ENCODE measurements at regions not wholly inside any gene's neighbourhood (a gene's known extent, or its start where the extent isn't known, plus 50 kb on each side); places are given as distances from the start of the nearest gene placed in this dataset.

DNA sequence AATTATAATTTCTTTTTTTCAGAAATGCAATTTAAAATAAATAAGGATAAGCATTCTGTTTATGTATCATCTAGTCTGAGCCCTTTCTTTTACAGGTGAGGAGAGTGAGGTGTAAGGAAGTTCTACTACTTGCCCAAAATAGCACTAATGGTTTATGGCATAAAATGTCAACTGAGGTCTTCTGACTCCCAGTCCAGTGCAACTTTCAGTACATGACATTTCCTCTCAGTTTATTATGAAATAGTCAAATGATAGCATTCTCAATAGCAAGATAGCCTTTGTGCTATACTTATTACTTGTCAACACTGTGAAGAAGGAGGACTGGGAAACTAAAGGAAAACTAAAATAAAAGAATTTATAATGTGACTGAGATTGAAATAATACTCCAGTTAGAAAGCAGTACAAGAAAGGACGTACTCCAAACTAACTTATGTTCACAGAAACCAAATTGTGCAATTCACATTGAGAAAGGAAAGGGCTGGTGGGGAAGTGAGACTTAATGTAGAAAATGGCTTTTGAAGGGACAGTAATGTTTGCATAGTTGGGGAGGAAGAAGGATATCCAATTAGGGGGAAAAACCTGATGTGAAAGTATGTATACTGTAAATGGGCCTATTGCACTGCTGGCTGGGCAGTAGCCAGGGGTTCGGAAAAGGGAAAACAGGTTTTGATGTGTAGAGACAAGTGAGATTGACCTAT is 166.7 kb upstream of the ZEB2 start:
- no TSS peak for BruUV-seq (replicated peaks)
- Histone ChIP-seq H3K9ac (ENCODE audit: low read length) (no peak overlapping the region), H3K4me1 (ENCODE audit: insufficient read depth, low read length) (no peaks in the 10 kb centered on the region), H3F3A (ENCODE audit: low read length, unreplicated experiment) (no peaks in the 10 kb centered on the region), H3K27me3 (ENCODE audit: low read length) (no peaks in the 10 kb centered on the region), H3K36me3 (ENCODE audit: low read depth, low read length) (no peaks in the 10 kb centered on the region), H3K9me2 (replicated peaks; ENCODE audit: low read length) (no peaks in the 10 kb centered on the region), H3K79me2 (ENCODE audit: low read length) (no peaks in the 10 kb centered on the region), H3K27ac (ENCODE audit: low read length) (no peak overlapping the region), H2AFZ (ENCODE audit: low read length) (no peak overlapping the region), H3K9me3 (ENCODE audit: low read length) (no peaks in the 10 kb centered on the region), H3K4me3 (ENCODE audit: low read length) (no peak overlapping the region), H4K20me1 (ENCODE audit: low read length) (no peaks in the 10 kb centered on the region), H3K4me2 (ENCODE audit: low read length) (no peak overlapping the region)
- intact Hi-C loops (cut with micrococcal nuclease), result no loop called here
- ChIA-PET POLR2A (ENCODE audit: unreplicated experiment) (no interaction called here), CTCF (no interaction called here)
- TF ChIP-seq EZH2phosphoT487 (IDR thresholded peaks at IDR 0.05; ENCODE audit: borderline replicate concordance, low read length), result no peak
- TF ChIP-seq, protein P1, sequence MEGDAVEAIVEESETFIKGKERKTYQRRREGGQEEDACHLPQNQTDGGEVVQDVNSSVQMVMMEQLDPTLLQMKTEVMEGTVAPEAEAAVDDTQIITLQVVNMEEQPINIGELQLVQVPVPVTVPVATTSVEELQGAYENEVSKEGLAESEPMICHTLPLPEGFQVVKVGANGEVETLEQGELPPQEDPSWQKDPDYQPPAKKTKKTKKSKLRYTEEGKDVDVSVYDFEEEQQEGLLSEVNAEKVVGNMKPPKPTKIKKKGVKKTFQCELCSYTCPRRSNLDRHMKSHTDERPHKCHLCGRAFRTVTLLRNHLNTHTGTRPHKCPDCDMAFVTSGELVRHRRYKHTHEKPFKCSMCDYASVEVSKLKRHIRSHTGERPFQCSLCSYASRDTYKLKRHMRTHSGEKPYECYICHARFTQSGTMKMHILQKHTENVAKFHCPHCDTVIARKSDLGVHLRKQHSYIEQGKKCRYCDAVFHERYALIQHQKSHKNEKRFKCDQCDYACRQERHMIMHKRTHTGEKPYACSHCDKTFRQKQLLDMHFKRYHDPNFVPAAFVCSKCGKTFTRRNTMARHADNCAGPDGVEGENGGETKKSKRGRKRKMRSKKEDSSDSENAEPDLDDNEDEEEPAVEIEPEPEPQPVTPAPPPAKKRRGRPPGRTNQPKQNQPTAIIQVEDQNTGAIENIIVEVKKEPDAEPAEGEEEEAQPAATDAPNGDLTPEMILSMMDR (conservative IDR thresholded peaks at IDR 0.05; ENCODE audit: low read depth, low read length), result no peak
- no peak for TF ChIP-seq EZH2 (IDR thresholded peaks at IDR 0.05; ENCODE audit: low read length, unreplicated experiment)
- no peak for DNase-seq
- no peak for ATAC-seq

DNA sequence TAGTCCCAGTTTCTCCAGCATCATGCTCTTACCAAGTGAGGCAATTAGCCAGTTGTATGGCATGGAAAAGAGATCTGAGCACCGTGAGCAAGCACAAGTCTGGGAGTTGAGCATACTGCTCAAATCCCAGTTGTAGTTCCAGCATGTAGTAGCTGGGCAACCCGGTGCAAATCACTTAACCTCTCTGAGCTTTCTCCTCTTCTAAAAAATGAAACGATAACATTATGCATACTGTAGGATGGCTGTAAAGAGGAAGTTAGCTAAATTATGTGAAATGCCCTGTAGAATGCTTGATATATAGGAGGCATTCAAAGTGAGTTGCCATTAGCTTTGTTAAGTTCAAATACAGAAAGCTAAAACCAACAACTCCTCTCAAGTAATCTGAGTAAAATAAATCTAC is 164.0 kb upstream of the ZEB2 start:
- H3K79me2 ChIP-seq (ENCODE audit: low read length), result no peaks in the 10 kb centered on the region
- no peaks in the 10 kb centered on the region for H3K27me3 ChIP-seq (ENCODE audit: low read length)
- TF ChIP-seq EZH2 (IDR thresholded peaks at IDR 0.05; ENCODE audit: low read length, unreplicated experiment), result no peak
- TF ChIP-seq EZH2phosphoT487 (IDR thresholded peaks at IDR 0.05; ENCODE audit: borderline replicate concordance, low read length), result no peak
- TF ChIP-seq, protein P1 (conservative IDR thresholded peaks at IDR 0.05; ENCODE audit: low read depth, low read length), result no peak
- H3K9me2 ChIP-seq (replicated peaks; ENCODE audit: low read length), result no peaks in the 10 kb centered on the region
- H3F3A ChIP-seq (ENCODE audit: low read length, unreplicated experiment), result no peaks in the 10 kb centered on the region
- ChIA-PET CTCF (no interaction called here), POLR2A (ENCODE audit: unreplicated experiment) (no interaction called here)
- H3K9ac ChIP-seq (ENCODE audit: low read length), result no peak overlapping the region
- no TSS peak for BruUV-seq (replicated peaks)
- no peaks in the 10 kb centered on the region for H4K20me1 ChIP-seq (ENCODE audit: low read length)
- ATAC-seq, result no peak
- H3K27ac ChIP-seq (ENCODE audit: low read length), result no peak overlapping the region
- no peaks in the 10 kb centered on the region for H3K36me3 ChIP-seq (ENCODE audit: low read depth, low read length)
- H3K4me2 ChIP-seq (ENCODE audit: low read length), result no peak overlapping the region
- DNase-seq, result no peak
- H3K4me1 ChIP-seq (ENCODE audit: insufficient read depth, low read length), result no peaks in the 10 kb centered on the region
- no peak overlapping the region for H3K4me3 ChIP-seq (ENCODE audit: low read length)
- no peak overlapping the region for H2AFZ ChIP-seq (ENCODE audit: low read length)
- intact Hi-C loops (cut with micrococcal nuclease), result no loop called here
- no peaks in the 10 kb centered on the region for H3K9me3 ChIP-seq (ENCODE audit: low read length)

DNA sequence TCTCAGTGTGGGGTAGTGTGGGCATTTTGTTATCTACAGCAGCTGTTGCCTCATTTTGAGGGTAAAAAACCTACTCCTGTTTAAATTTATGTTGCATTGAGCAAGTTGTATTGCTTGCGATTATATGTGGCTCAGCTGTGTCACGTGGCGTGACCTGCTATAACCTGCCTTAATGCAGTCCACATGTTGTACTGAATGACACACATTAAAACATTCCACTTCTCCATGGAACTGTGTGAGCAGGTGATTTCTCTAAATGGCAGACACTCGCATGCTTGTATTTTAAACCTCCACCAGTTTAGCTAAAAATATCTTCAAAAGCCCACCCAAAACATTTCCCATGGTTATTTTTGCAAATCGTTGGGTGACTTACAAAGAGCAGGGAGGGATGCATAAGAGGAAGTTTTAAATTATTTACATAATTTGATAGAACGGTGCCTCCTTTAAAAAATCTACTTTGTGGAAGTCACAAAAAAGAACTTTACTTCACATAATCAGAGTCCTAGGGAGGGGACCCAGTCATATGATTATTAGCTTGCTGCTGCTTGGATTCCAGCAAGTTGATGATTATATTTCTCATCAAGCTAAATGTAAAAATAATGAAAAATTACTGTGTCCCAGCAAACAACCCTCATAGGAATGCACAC is 163.3 kb upstream of the ZEB2 start:
- no peak overlapping the region for H3K4me2 ChIP-seq (ENCODE audit: low read length)
- POLR2A ChIA-PET (ENCODE audit: unreplicated experiment), result no interaction called here
- DNase-seq (no peak), ATAC-seq (no peak)
- H3K4me3 ChIP-seq (ENCODE audit: low read length), result no peak overlapping the region
- H3K27ac ChIP-seq (ENCODE audit: low read length), result no peak overlapping the region
- no peaks in the 10 kb centered on the region for H3K4me1 ChIP-seq (ENCODE audit: insufficient read depth, low read length)
- no peaks in the 10 kb centered on the region for H4K20me1 ChIP-seq (ENCODE audit: low read length)
- TF ChIP-seq EZH2 (IDR thresholded peaks at IDR 0.05; ENCODE audit: low read length, unreplicated experiment) (no peak), EZH2phosphoT487 (IDR thresholded peaks at IDR 0.05; ENCODE audit: borderline replicate concordance, low read length) (no peak)
- TF ChIP-seq, protein P1 (conservative IDR thresholded peaks at IDR 0.05; ENCODE audit: low read depth, low read length), result no peak
- H3F3A ChIP-seq (ENCODE audit: low read length, unreplicated experiment), result no peaks in the 10 kb centered on the region
- H3K9me3 ChIP-seq (ENCODE audit: low read length), result no peaks in the 10 kb centered on the region
- no peaks in the 10 kb centered on the region for H3K9me2 ChIP-seq (replicated peaks; ENCODE audit: low read length)
- H3K36me3 ChIP-seq (ENCODE audit: low read depth, low read length), result no peaks in the 10 kb centered on the region
- BruUV-seq (replicated peaks), result no TSS peak
- H3K9ac ChIP-seq (ENCODE audit: low read length), result no peak overlapping the region
- H3K79me2 ChIP-seq (ENCODE audit: low read length), result no peaks in the 10 kb centered on the region
- CTCF ChIA-PET, result no interaction called here
- intact Hi-C loops (cut with micrococcal nuclease), result no loop called here
- no peaks in the 10 kb centered on the region for H3K27me3 ChIP-seq (ENCODE audit: low read length)
- no peak overlapping the region for H2AFZ ChIP-seq (ENCODE audit: low read length)

All from PC-3 (cell line).